M059J (cell line): ENCODE measurements at regions not wholly inside any gene's neighbourhood (a gene's known extent, or its start where the extent isn't known, plus 50 kb on each side); places are given as distances from the start of the nearest gene placed in this dataset.
A peak's percentile ranks its signal among the peaks of the same experiment; 100 is the strongest.

Source experiments
- DNase-seq: peaks from one replicate; pipeline ENCODE4 v3.0.0-alpha.2; 2012; ENCODE audit warnings: low read depth

GRCh38 chr5:82399111-82399510 is 121.0 kb upstream of the RPS23 start:
- DNase-seq: no peak

- peak; percentile 56 for DNase-seq
These were observed 119.7 kb upstream of the RPS23 start for GRCh38 chr5:82397741-82398320.

- DNase-seq: peak; percentile 98
These were observed 118.8 kb upstream of the RPS23 start for GRCh38 chr5:82396871-82397514.

GRCh38 chr5:82396396-82396795 is 118.2 kb upstream of the RPS23 start:
- DNase-seq: peak; percentile 42

- DNase-seq: no peak
These were observed 115.8 kb upstream of the RPS23 start for GRCh38 chr5:82393951-82394350.

GRCh38 chr5:82390088-82390487 is 111.9 kb upstream of the RPS23 start:
- DNase-seq: no peak

- DNase-seq: no peak
These were observed 111.2 kb upstream of the RPS23 start for GRCh38 chr5:82389347-82389746.

GRCh38 chr5:82388181-82388580 is 110.0 kb upstream of the RPS23 start:
- DNase-seq: peak; percentile 85

- no peak for DNase-seq
These were observed 109.6 kb upstream of the RPS23 start for GRCh38 chr5:82387819-82388166.

- peak; percentile 96 for DNase-seq
These were observed 109.1 kb upstream of the RPS23 start for GRCh38 chr5:82387001-82387818.

- peak; percentile 78 for DNase-seq
These were observed 108.4 kb upstream of the RPS23 start for GRCh38 chr5:82386576-82386975.

GRCh38 chr5:82384034-82384750 is 106.0 kb upstream of the RPS23 start:
- no peak for DNase-seq

- no peak for DNase-seq
These were observed 103.4 kb upstream of the RPS23 start for GRCh38 chr5:82381591-82381990.

GRCh38 chr5:82376307-82376706 is 98.2 kb upstream of the RPS23 start:
- DNase-seq: no peak

- DNase-seq: no peak
These were observed 97.5 kb upstream of the RPS23 start for GRCh38 chr5:82375488-82376244.

GRCh38 chr5:82374637-82375036 is 96.5 kb upstream of the RPS23 start:
- no peak for DNase-seq

- DNase-seq: no peak
These were observed 89.8 kb upstream of the RPS23 start for GRCh38 chr5:82367930-82368329.

GRCh38 chr5:82365744-82366228 is 87.6 kb upstream of the RPS23 start:
- DNase-seq: peak; percentile 88

- DNase-seq: no peak
These were observed 86.9 kb upstream of the RPS23 start for GRCh38 chr5:82365026-82365425.

- DNase-seq: peak; percentile 78
These were observed 86.3 kb upstream of the RPS23 start for GRCh38 chr5:82364497-82364896.

GRCh38 chr5:82363524-82363923 is 85.4 kb upstream of the RPS23 start:
- DNase-seq: no peak

- DNase-seq: no peak
These were observed 84.5 kb upstream of the RPS23 start for GRCh38 chr5:82362636-82363035.
